DOHH2 (cell line): ENCODE measurements at regions not wholly inside any gene's neighbourhood (a gene's known extent, or its start where the extent isn't known, plus 50 kb on each side); places are given as distances from the start of the nearest gene placed in this dataset.

Experiments
- H3F3A ChIP-seq: fragments of 200-600 bp; sonication (generic), shearing (Covaris generic); 2 replicates; pipeline ENCODE4 v1.6.0; 2016; ENCODE audit warnings: antibody characterized with exemption, mild to moderate bottlenecking; ENCODE audit not compliant: control insufficient read depth, insufficient read depth
- H3K27ac ChIP-seq: fragments of 200-600 bp; sonication (generic); 2 replicates; pipeline ENCODE4 v1.5.1; 2014; ENCODE audit warnings: low read depth, mild to moderate bottlenecking, low read length, moderate library complexity
- H3K27me3 ChIP-seq: fragments of 200-600 bp; sonication (generic); 2 replicates; pipeline ENCODE4 v1.6.1; 2014; ENCODE audit warnings: mild to moderate bottlenecking, low read length, mixed read lengths; ENCODE audit not compliant: control insufficient read depth
- H3K36me3 ChIP-seq: fragments of 200-600 bp; sonication (generic); 2 replicates; pipeline ENCODE4 v1.6.1; 2014; ENCODE audit warnings: mild to moderate bottlenecking, low read length, moderate library complexity, mixed read lengths; ENCODE audit not compliant: control insufficient read depth
- H3K4me1 ChIP-seq: fragments of 200-600 bp; sonication (generic); 2 replicates; pipeline ENCODE4 v1.6.1; 2014; ENCODE audit warnings: mild to moderate bottlenecking, low read length, mixed read lengths; ENCODE audit not compliant: control insufficient read depth
- H3K4me2 ChIP-seq: fragments of 200-600 bp; sonication (generic); 2 replicates; pipeline ENCODE4 v1.6.0; 2014; ENCODE audit warnings: mild to moderate bottlenecking, low read length, moderate library complexity
- H3K4me3 ChIP-seq: fragments of 200-600 bp; sonication (generic); 2 replicates; pipeline ENCODE4 v1.5.1; 2014; ENCODE audit warnings: mild to moderate bottlenecking, low read length, mixed read lengths
- H3K79me2 ChIP-seq: fragments of 200-600 bp; sonication (generic); 2 replicates; pipeline ENCODE4 v1.6.1; 2014; ENCODE audit warnings: mild to moderate bottlenecking, low read length, mixed read lengths; ENCODE audit not compliant: control insufficient read depth
- H3K9me2 ChIP-seq: fragments of 200-600 bp; sonication (generic); replicated peaks from 2 replicates; pipeline ENCODE4 v1.6.1; 2014; ENCODE audit warnings: mild to moderate bottlenecking, low read length, mixed read lengths; ENCODE audit not compliant: control insufficient read depth
- H3K9me3 ChIP-seq: fragments of 200-600 bp; sonication (generic); 2 replicates; pipeline ENCODE4 v1.6.1; 2014; ENCODE audit warnings: antibody characterized with exemption, low read length, mixed read lengths; ENCODE audit not compliant: control insufficient read depth, insufficient read depth
- H4K20me1 ChIP-seq: fragments of 200-600 bp; sonication (generic); 2 replicates; pipeline ENCODE4 v1.6.0; 2014; ENCODE audit warnings: low read depth, mild to moderate bottlenecking, antibody characterized with exemption, low read length, moderate library complexity; ENCODE audit not compliant: control insufficient read depth, insufficient read depth
- EZH2phosphoT487 ChIP-seq: fragments of 200-600 bp; sonication (generic); IDR thresholded peaks from 2 replicates; pipeline ENCODE4 v1.6.1; 2017; ENCODE audit warnings: borderline replicate concordance, mild to moderate bottlenecking, antibody characterized with exemption, low read length, moderate library complexity, mixed read lengths
- TF ChIP-seq, protein P1 (sequence below): fragments of 200-600 bp; sonication (generic); IDR thresholded peaks from one replicate; pipeline ENCODE4 v1.5.1; 2014; ENCODE audit warnings: antibody characterized with exemption, mild to moderate bottlenecking, low read depth, low read length; ENCODE audit not compliant: poor library complexity, severe bottlenecking

GRCh38 chr6:82681119-82681714 lies 317.6 kb downstream of the TPBG start:
- H3K79me2 ChIP-seq = no peaks in the 10 kb centered on the region
- H3F3A ChIP-seq = no peaks in the 10 kb centered on the region
- H3K4me3 ChIP-seq = no peak overlapping the region
- H3K9me2 ChIP-seq = no peaks in the 10 kb centered on the region
- H3K9me3 ChIP-seq = peaks cover 3% of the 10 kb centered on the region; the same call in 1 of the 2 replicates
- no peak overlapping the region for H3K4me2 ChIP-seq
- no peaks in the 10 kb centered on the region for H3K27me3 ChIP-seq
- no peak for TF ChIP-seq EZH2phosphoT487
- TF ChIP-seq, protein P1, sequence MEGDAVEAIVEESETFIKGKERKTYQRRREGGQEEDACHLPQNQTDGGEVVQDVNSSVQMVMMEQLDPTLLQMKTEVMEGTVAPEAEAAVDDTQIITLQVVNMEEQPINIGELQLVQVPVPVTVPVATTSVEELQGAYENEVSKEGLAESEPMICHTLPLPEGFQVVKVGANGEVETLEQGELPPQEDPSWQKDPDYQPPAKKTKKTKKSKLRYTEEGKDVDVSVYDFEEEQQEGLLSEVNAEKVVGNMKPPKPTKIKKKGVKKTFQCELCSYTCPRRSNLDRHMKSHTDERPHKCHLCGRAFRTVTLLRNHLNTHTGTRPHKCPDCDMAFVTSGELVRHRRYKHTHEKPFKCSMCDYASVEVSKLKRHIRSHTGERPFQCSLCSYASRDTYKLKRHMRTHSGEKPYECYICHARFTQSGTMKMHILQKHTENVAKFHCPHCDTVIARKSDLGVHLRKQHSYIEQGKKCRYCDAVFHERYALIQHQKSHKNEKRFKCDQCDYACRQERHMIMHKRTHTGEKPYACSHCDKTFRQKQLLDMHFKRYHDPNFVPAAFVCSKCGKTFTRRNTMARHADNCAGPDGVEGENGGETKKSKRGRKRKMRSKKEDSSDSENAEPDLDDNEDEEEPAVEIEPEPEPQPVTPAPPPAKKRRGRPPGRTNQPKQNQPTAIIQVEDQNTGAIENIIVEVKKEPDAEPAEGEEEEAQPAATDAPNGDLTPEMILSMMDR = no peak
- H3K27ac ChIP-seq = no peak overlapping the region
- H3K36me3 ChIP-seq = no peaks in the 10 kb centered on the region
- no peaks in the 10 kb centered on the region for H4K20me1 ChIP-seq
- no peaks in the 10 kb centered on the region for H3K4me1 ChIP-seq

GRCh38 chr6:82686719-82687118 lies 323.1 kb downstream of the TPBG start:
- Histone ChIP-seq H3F3A (no peaks in the 10 kb centered on the region), H3K4me1 (no peaks in the 10 kb centered on the region), H3K27me3 (peaks cover 2% of the 10 kb centered on the region; the same call in 1 of the 2 replicates), H3K79me2 (no peaks in the 10 kb centered on the region), H3K9me2 (no peaks in the 10 kb centered on the region), H4K20me1 (no peaks in the 10 kb centered on the region), H3K36me3 (no peaks in the 10 kb centered on the region), H3K9me3 (no peaks in the 10 kb centered on the region), H3K4me2 (no peak overlapping the region), H3K4me3 (no peak overlapping the region), H3K27ac (no peak overlapping the region)
- TF ChIP-seq, protein P1 = no peak
- no peak for TF ChIP-seq EZH2phosphoT487

GRCh38 chr6:82687855-82688254 lies 324.2 kb downstream of the TPBG start:
- peaks cover 2% of the 10 kb centered on the region; the same call in 1 of the 2 replicates for H3K27me3 ChIP-seq
- H3K9me3 ChIP-seq = no peaks in the 10 kb centered on the region
- H4K20me1 ChIP-seq = no peaks in the 10 kb centered on the region
- H3K4me1 ChIP-seq = no peaks in the 10 kb centered on the region
- H3K79me2 ChIP-seq = no peaks in the 10 kb centered on the region
- H3F3A ChIP-seq = no peaks in the 10 kb centered on the region
- no peak overlapping the region for H3K27ac ChIP-seq
- H3K9me2 ChIP-seq = no peaks in the 10 kb centered on the region
- no peak overlapping the region for H3K4me2 ChIP-seq
- no peaks in the 10 kb centered on the region for H3K36me3 ChIP-seq
- TF ChIP-seq, protein P1 = no peak
- TF ChIP-seq EZH2phosphoT487 = no peak
- no peak overlapping the region for H3K4me3 ChIP-seq
